Embryonic facial prominence (tissue), 1 donor: ENCODE measurements at regions not wholly inside any gene's neighbourhood (a gene's known extent, or its start where the extent isn't known, plus 50 kb on each side); places are given as distances from the start of the nearest gene placed in this dataset.
"Not testable (repeated sequence)": the region's sequence is repeated elsewhere in the genome, so short reads cannot be mapped to it uniquely, and the experiment has no call there.

Experiments
- DNase-seq: peaks from one replicate; pipeline ENCODE4 v3.0.0-alpha.2; 2016; ENCODE audit errors: extremely low spot score

GRCh38 chr6:128595544-128595943 lies 75.1 kb upstream of the PTPRK start:
- no peak for DNase-seq

- no peak for DNase-seq
Measured at GRCh38 chr6:128586095-128586494, 65.7 kb upstream of the PTPRK start.

GRCh38 chr6:128580224-128581110 lies 60.1 kb upstream of the PTPRK start:
- DNase-seq, result no peak

- not testable (repeated sequence) for DNase-seq
Measured at GRCh38 chr6:128575254-128575653, 54.9 kb upstream of the PTPRK start.

GRCh38 chr6:128574402-128574801 lies 54.0 kb upstream of the PTPRK start:
- DNase-seq, result no peak

- DNase-seq, result no peak
Measured at GRCh38 chr6:128573036-128573435, 52.6 kb upstream of the PTPRK start.

GRCh38 chr6:128572294-128572693 lies 51.9 kb upstream of the PTPRK start:
- no peak for DNase-seq

- no peak for DNase-seq
Measured at GRCh38 chr6:128570680-128571063, 50.3 kb upstream of the PTPRK start.

- no peak for DNase-seq
Measured at GRCh38 chr6:128569732-128570679, 49.6 kb upstream of the PTPRK start.
